ENCODE measurements at regions not wholly inside any gene's neighbourhood (a gene's known extent, or its start where the extent isn't known, plus 50 kb on each side); places are given as distances from the start of the nearest gene placed in this dataset.

DNA sequence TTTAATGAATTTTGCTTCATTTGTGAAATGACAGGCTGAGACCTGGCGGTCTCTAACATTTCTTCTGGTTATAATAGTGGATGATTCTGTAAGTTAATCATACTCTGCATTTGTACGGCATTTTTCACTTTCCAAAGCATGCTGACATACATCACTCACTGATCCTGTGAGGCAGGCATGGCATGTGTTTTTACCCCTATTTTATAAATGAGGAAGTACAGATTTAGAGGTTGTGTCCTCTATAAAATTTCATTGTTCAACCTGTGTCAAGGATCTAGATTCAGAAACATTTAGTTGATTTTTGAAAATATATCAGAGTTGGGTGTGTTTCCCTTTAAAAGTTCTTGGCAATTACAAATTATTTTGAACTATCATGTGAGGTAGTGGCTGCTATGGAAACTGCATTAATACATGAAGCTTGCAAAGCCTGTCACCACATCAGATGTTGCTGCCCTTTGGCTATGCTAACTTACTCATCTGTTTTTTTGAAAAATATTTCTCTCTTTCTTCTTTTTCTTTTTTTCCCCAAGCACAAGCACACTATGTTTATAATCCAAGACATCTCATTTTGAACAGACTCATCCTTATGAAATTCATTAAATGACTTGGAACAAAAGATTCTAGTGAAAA, 172.7 kb downstream of the GNAI1 start:
- H3K9me2 ChIP-seq (ENCODE audit: insufficient read depth): no peaks in the 10 kb centered on the region
- peak; percentile 84 for DNase-seq
- 0 out of 2 replicates have a peak overlapping the region, but pooled peaks have one; percentile 31 for H3K27ac ChIP-seq
- no peak overlapping the region for H3K4me3 ChIP-seq
- H3K9ac ChIP-seq: no peak overlapping the region
- no peaks in the 10 kb centered on the region for H3F3A ChIP-seq (ENCODE audit: insufficient read depth)
- H3K4me2 ChIP-seq (ENCODE audit: unreplicated experiment): no peak overlapping the region
- H3K36me3 ChIP-seq (ENCODE audit: low read depth): no peaks in the 10 kb centered on the region
- no peaks in the 10 kb centered on the region for H3K79me2 ChIP-seq (ENCODE audit: insufficient read depth)
- no peaks in the 10 kb centered on the region for H3K9me3 ChIP-seq (ENCODE audit: low read depth)
- no peak for TF ChIP-seq EZH2 (IDR thresholded peaks at IDR 0.05; ENCODE audit: insufficient read depth, poor library complexity, severe bottlenecking)
- no peak for TF ChIP-seq EZH2phosphoT487 (IDR thresholded peaks at IDR 0.05; ENCODE audit: insufficient read depth, low read depth)
- H2AFZ ChIP-seq: no peak overlapping the region
- H3K4me1 ChIP-seq (ENCODE audit: insufficient read depth): no peaks in the 10 kb centered on the region
- no peaks in the 10 kb centered on the region for H4K20me1 ChIP-seq (ENCODE audit: insufficient read depth)
- in situ Hi-C loops (cut with MboI): no loop called here
- WGBS, 2 experiments (ENCODE audit: low coverage in 1 of 2, low lambda C conversion rate in 2 of 2, missing lambda C conversion rate in 2 of 2): 93 to 96% methylated on average over 2 of the region's 2 CpGs
- no peaks in the 10 kb centered on the region for H3K27me3 ChIP-seq (replicated peaks; ENCODE audit: insufficient read depth)

- WGBS, 2 experiments (ENCODE audit: low coverage in 1 of 2, low lambda C conversion rate in 2 of 2, missing lambda C conversion rate in 2 of 2): 96 to 97% methylated on average over 2 of the region's 2 CpGs
- Histone ChIP-seq H3K9me2 (ENCODE audit: insufficient read depth) (no peaks in the 10 kb centered on the region), H3K4me2 (ENCODE audit: unreplicated experiment) (no peak overlapping the region), H3F3A (ENCODE audit: insufficient read depth) (no peaks in the 10 kb centered on the region), H3K36me3 (ENCODE audit: low read depth) (no peaks in the 10 kb centered on the region), H3K27ac (no peak overlapping the region), H4K20me1 (ENCODE audit: insufficient read depth) (no peaks in the 10 kb centered on the region), H3K79me2 (ENCODE audit: insufficient read depth) (no peaks in the 10 kb centered on the region), H3K9ac (no peak overlapping the region), H3K4me1 (ENCODE audit: insufficient read depth) (no peaks in the 10 kb centered on the region), H3K27me3 (replicated peaks; ENCODE audit: insufficient read depth) (no peaks in the 10 kb centered on the region), H2AFZ (no peak overlapping the region), H3K4me3 (no peak overlapping the region), H3K9me3 (ENCODE audit: low read depth) (no peaks in the 10 kb centered on the region)
- in situ Hi-C loops (cut with MboI): no loop called here
- no peak for DNase-seq
- TF ChIP-seq EZH2 (IDR thresholded peaks at IDR 0.05; ENCODE audit: insufficient read depth, poor library complexity, severe bottlenecking): no peak
- TF ChIP-seq EZH2phosphoT487 (IDR thresholded peaks at IDR 0.05; ENCODE audit: insufficient read depth, low read depth): no peak
These were observed 168.7 kb downstream of the GNAI1 start for GRCh38 chr7:80303315-80303714.

DNA sequence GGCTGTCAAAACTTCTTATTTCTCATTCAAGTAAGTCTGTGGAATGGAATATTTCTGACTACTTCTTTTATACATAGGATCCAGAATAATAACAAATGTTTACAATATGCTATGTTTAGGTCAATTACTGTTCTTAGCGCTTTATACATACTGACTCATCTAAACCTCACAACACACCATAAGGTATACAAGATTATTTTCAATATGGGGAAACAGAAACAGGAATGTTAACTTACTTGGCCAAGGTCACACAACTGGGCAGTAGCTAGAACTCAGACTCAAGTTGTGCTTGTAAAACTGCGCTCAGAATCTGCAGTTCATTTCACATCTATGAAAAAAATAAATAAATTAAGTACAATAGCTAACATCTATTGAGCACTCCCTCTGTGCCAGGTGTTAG, 168.0 kb downstream of the GNAI1 start:
- no peak overlapping the region for H2AFZ ChIP-seq
- in situ Hi-C loops (cut with MboI): no loop called here
- no peak for DNase-seq
- no peaks in the 10 kb centered on the region for H3K9me3 ChIP-seq (ENCODE audit: low read depth)
- H3K4me2 ChIP-seq (ENCODE audit: unreplicated experiment): no peak overlapping the region
- H3K4me3 ChIP-seq: no peak overlapping the region
- H3K79me2 ChIP-seq (ENCODE audit: insufficient read depth): no peaks in the 10 kb centered on the region
- H4K20me1 ChIP-seq (ENCODE audit: insufficient read depth): no peaks in the 10 kb centered on the region
- no peak overlapping the region for H3K27ac ChIP-seq
- TF ChIP-seq EZH2 (IDR thresholded peaks at IDR 0.05; ENCODE audit: insufficient read depth, poor library complexity, severe bottlenecking) (no peak), EZH2phosphoT487 (IDR thresholded peaks at IDR 0.05; ENCODE audit: insufficient read depth, low read depth) (no peak)
- no peaks in the 10 kb centered on the region for H3K4me1 ChIP-seq (ENCODE audit: insufficient read depth)
- no peaks in the 10 kb centered on the region for H3F3A ChIP-seq (ENCODE audit: insufficient read depth)
- no peaks in the 10 kb centered on the region for H3K27me3 ChIP-seq (replicated peaks; ENCODE audit: insufficient read depth)
- WGBS, 2 experiments (ENCODE audit: low coverage in 1 of 2, low lambda C conversion rate in 2 of 2, missing lambda C conversion rate in 2 of 2): 95 to 100% methylated on average over 2 of the region's 2 CpGs
- no peaks in the 10 kb centered on the region for H3K36me3 ChIP-seq (ENCODE audit: low read depth)
- no peaks in the 10 kb centered on the region for H3K9me2 ChIP-seq (ENCODE audit: insufficient read depth)
- H3K9ac ChIP-seq: no peak overlapping the region

- Histone ChIP-seq H3K79me2 (ENCODE audit: insufficient read depth) (no peaks in the 10 kb centered on the region), H3K27ac (no peak overlapping the region), H3F3A (ENCODE audit: insufficient read depth) (no peaks in the 10 kb centered on the region), H3K9me3 (ENCODE audit: low read depth) (no peaks in the 10 kb centered on the region), H3K9me2 (ENCODE audit: insufficient read depth) (no peaks in the 10 kb centered on the region), H3K9ac (no peak overlapping the region), H3K4me3 (no peak overlapping the region), H3K27me3 (replicated peaks; ENCODE audit: insufficient read depth) (no peaks in the 10 kb centered on the region), H3K4me1 (ENCODE audit: insufficient read depth) (no peaks in the 10 kb centered on the region), H4K20me1 (ENCODE audit: insufficient read depth) (no peaks in the 10 kb centered on the region), H3K36me3 (ENCODE audit: low read depth) (no peaks in the 10 kb centered on the region), H2AFZ (no peak overlapping the region), H3K4me2 (ENCODE audit: unreplicated experiment) (no peak overlapping the region)
- TF ChIP-seq EZH2 (IDR thresholded peaks at IDR 0.05; ENCODE audit: insufficient read depth, poor library complexity, severe bottlenecking): no peak
- no peak for TF ChIP-seq EZH2phosphoT487 (IDR thresholded peaks at IDR 0.05; ENCODE audit: insufficient read depth, low read depth)
- in situ Hi-C loops (cut with MboI): no loop called here
- no peak for DNase-seq
- WGBS, 2 experiments (ENCODE audit: low coverage in 1 of 2, low lambda C conversion rate in 2 of 2, missing lambda C conversion rate in 2 of 2): 82 to 83% methylated on average over 5 of the region's 5 CpGs
These were observed 167.4 kb downstream of the GNAI1 start for GRCh38 chr7:80302078-80302477.

DNA sequence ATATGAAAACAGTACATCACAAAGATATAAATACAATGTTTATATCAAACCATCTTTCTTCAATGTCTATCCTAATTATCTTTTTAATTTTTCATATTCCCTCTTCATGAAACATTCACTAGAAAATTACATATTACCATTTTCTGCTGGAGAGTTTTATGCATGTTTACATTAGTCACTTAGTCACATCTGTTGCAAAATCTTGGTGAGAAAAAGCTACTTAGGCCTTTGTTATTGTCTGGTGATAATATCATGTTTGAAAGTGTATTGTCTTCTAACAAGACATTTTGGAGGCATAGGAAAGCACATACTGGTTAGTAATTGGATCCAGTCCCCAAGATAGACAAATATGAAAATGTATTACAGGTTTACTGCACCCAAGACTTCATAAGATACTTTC, 163.6 kb downstream of the GNAI1 start:
- H3K4me1 ChIP-seq (ENCODE audit: insufficient read depth): 0 out of 2 replicates have a peak, but pooled peaks cover 9% of the 10 kb centered on the region
- no peaks in the 10 kb centered on the region for H3K27me3 ChIP-seq (replicated peaks; ENCODE audit: insufficient read depth)
- no peaks in the 10 kb centered on the region for H3K9me3 ChIP-seq (ENCODE audit: low read depth)
- no peak overlapping the region for H3K27ac ChIP-seq
- DNase-seq: peak; percentile 15
- H3K36me3 ChIP-seq (ENCODE audit: low read depth): no peaks in the 10 kb centered on the region
- TF ChIP-seq EZH2 (IDR thresholded peaks at IDR 0.05; ENCODE audit: insufficient read depth, poor library complexity, severe bottlenecking): no peak
- TF ChIP-seq EZH2phosphoT487 (IDR thresholded peaks at IDR 0.05; ENCODE audit: insufficient read depth, low read depth): no peak
- H3F3A ChIP-seq (ENCODE audit: insufficient read depth): peaks cover 10% of the 10 kb centered on the region; the same call in 1 of the 2 replicates
- no peak overlapping the region for H3K4me2 ChIP-seq (ENCODE audit: unreplicated experiment)
- H3K79me2 ChIP-seq (ENCODE audit: insufficient read depth): no peaks in the 10 kb centered on the region
- no peaks in the 10 kb centered on the region for H3K9me2 ChIP-seq (ENCODE audit: insufficient read depth)
- H3K4me3 ChIP-seq: no peak overlapping the region
- H4K20me1 ChIP-seq (ENCODE audit: insufficient read depth): no peaks in the 10 kb centered on the region
- no peak overlapping the region for H3K9ac ChIP-seq
- in situ Hi-C loops (cut with MboI): no loop called here
- no peak overlapping the region for H2AFZ ChIP-seq
